DMS79 (cell line): ENCODE measurements at regions not wholly inside any gene's neighbourhood (a gene's known extent, or its start where the extent isn't known, plus 50 kb on each side); places are given as distances from the start of the nearest gene placed in this dataset.

Experiments
- DNase-seq: peaks from one replicate; lab custom pipeline; 2025; lab: John Stamatoyannopoulos, UW

DNA sequence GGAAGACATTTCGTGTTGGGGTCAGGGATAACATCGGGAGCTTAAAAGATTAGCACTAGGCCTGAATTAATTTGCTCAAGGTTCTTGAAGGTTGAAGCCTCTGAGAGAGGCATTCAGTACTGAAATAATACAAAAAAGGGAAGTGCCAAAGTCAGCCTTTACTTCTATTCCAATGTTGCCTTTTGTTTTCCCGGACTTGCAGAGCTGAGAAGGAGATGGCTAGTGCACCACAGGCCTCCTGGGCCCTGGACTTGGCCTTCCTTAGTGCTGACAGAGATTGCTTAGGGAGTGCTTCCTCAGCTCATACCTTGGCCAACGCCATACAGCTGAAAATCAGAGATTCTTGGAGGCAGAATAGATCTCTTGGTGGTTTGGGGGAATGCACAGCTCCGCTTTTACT, 333.6 kb upstream of the TBL1XR1 start:
- no peak for DNase-seq

GRCh38 chr3:177536873-177537272, 339.6 kb upstream of the TBL1XR1 start:
- no peak for DNase-seq

DNA sequence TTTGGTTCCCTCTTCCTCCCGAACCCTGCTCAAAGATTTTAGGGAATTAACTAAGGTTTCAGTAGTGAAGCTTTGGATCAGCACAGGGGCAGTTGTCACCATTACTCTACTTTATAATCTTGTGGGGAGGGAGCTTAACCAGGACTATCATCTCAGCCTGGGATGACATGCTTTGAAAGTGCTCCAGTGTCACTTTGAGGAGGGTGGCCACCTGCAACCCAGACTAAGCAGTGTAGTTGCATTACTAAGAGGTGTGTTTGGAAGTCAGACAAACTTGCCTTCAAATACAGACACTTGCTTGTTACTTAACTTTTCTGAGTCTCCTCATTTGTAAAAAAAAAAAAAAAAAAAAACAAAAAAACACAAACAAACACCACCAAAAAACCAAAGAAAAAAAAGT, 340.3 kb upstream of the TBL1XR1 start:
- DNase-seq, result no peak

DNA sequence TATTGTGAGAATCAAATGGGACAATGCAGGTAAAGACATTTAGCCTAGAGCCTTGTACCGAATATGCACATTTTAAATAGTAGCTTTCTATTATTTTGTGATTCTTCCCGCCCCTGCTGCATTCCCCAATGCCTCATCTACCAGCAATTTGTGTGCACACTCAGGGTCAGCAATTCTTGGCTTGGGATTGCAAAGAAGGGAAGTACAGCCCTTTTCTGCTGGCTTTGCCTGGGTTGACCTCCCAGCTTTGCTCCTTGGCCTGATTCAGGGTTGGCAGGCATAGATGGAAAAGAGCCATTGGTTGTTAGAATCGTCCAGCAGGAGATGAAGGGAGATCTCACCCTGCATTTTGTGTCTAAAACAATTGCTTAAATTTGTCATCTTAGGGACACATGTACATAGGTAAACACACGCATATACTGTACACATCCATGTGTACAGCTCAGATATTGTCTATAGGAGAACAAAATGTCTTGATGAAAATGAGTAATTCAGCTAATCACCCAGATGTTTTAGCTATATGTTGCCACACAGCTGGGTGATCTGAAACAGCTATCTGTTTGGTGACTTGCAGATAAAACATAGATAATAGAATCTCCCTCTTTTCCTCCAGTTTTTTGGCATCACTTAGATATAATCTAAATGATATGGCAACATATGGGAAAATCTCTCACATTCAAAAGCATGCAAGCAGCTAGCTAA, 340.9 kb upstream of the TBL1XR1 start:
- no peak for DNase-seq

- no peak for DNase-seq
These were observed 341.8 kb upstream of the TBL1XR1 start for GRCh38 chr3:177538750-177539730.

- no peak for DNase-seq
These were observed 344.3 kb upstream of the TBL1XR1 start for GRCh38 chr3:177541541-177541940.

- no peak for DNase-seq
These were observed 348.7 kb upstream of the TBL1XR1 start for GRCh38 chr3:177545964-177546363.

- DNase-seq, result no peak
These were observed 350.5 kb upstream of the TBL1XR1 start for GRCh38 chr3:177547711-177548350.

DNA sequence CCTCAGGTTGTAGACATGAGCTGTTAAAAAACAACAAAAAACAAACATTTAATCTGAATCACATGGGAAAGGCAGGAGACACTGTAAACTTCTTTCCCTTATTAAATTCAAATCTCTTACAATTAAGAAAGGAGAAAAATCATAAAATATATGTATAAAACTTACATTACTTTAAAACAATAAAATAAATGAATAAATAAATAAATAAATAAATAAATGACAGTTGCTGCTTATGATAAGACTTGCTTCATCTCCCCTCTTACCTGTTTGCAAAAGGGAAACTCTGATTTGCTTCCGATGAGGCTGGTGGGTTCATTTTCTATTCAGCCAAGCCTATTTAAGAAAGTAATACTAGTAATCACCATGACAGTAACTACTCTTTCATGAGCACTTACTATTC, 353.4 kb upstream of the TBL1XR1 start:
- no peak for DNase-seq

DNA sequence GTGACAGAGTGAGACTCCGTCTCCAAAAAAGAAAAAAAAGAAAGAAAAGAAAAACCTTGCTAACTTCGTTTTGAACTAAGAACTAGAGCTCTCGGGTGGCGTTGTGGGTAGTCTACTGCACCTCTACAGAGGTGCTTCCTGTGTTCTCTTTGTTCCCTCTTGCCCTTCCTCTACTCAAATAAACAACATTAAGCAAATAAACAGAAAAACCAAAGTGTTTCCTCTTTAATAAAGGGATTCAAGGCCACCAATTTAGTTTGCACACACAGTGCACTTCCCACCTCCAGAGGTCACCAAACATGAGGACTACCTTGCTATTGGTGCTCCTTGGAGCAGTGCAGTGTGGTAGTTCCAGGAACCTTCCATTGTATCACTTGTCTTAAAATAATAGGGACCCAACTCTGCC, 354.2 kb upstream of the TBL1XR1 start:
- no peak for DNase-seq

DNA sequence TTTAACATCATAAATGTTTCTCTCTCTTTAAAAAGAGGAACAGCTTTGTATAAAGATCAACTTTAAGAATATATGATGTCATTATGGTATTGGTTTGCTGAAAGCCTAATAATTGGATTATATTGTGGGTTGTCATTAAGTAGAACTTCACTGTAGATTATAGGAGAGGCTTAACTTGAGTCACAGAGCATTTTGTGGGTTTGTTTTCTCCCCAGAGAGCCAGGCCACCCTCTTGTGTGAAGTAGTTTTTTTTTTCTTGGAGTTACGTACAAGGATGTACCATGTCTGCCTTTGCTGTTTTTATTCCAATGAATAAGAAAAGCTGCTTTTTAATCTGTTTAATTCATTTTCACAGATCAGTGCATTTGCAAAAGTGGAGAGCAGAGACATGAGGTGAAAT, 354.8 kb upstream of the TBL1XR1 start:
- no peak for DNase-seq

DNA sequence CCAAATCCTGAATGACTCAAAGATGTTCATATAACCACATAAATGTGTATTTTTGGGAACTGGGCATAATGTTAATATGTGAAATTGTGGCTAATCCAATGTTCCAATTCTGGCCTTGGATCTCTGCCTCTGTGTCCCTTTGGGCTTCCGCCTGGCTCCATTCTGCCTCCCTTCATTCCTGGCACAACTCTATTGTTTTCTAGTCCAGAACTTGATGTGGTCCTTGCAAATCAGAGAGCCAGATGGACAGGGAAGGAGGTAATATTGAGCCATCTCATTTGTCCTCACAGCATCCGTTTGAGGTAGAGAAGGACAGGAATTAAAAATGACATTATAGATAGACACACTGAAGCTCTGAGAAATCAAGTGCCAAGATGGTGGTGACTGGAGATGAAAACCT, 355.7 kb upstream of the TBL1XR1 start:
- no peak for DNase-seq

- no peak for DNase-seq
These were observed 356.3 kb upstream of the TBL1XR1 start for GRCh38 chr3:177553579-177553978.

GRCh38 chr3:177554895-177555759, 357.8 kb upstream of the TBL1XR1 start:
- DNase-seq, result no peak

DNA sequence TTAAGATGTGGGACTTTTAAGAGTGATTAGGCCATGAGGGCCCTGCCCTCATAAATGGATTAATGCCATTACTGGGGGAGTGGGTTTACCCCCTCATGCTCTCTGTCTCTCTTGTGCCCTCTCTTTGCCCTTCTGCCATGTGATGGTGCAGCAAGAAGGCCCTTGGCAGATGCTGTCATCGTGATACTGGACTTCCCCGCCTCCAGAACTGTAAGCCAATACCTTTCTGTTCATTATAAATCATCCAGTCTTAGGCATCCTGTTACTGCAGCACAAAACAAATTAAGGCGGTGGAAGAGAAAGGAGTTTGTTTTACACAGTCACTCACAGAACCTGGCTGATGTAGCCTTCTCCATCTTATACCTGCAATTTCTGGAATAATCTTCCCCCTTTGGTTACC, 360.3 kb upstream of the TBL1XR1 start:
- no peak for DNase-seq

- DNase-seq, result no peak
These were observed 364.1 kb upstream of the TBL1XR1 start for GRCh38 chr3:177561365-177561764.

DNA sequence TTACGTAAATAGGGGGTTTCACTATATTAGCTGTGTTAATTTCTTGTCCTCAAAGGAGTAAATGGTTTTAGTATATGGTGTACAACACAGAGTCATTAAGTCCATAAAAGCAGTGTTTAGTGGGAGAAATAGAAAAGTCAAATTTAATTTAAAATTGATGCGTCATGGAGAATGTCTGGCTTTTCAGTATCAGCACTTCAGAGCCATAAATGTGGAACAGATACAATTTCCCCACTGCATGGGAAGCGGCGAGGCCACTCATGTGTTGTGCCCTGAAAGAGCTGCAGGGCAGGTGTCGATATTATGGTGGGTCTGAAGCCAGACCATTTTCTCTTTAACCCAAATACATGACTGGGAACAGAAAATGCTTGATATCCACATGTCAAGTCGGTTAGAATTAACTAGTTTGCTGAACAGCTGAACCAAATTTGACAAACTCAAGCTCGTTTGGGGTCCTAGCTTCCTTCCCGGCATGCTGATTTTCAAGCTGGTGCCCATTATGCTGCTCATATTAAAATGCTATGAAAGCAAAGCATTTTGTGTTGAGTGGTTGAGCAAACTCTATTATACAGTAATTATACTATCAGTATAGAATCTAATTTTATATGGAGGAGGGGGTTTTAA, 364.6 kb upstream of the TBL1XR1 start:
- DNase-seq, result no peak

GRCh38 chr3:177563243-177563780, 366.0 kb upstream of the TBL1XR1 start:
- DNase-seq, result no peak

GRCh38 chr3:177563792-177564191, 366.5 kb upstream of the TBL1XR1 start:
- DNase-seq, result no peak

DNA sequence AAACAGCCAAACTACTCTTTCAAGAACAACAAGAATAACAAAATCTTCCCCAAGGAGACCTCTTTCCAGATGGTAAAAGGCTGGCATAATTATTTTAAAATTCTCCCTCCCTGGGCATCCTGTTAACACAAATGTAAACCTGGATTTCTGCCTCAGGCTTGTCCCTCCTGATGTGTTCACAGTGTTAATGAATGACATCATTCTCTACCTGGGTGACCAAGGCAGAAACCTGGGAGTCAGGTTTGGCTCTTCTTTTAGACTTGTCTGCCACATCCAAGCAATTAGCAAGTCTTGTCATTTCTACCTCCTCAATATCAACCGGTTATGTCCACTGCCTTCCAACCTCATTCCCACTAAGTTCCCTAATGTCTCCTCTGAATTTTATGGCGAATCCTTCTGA, 368.7 kb upstream of the TBL1XR1 start:
- DNase-seq, result no peak

GRCh38 chr3:177567833-177568232, 370.6 kb upstream of the TBL1XR1 start:
- no peak for DNase-seq
